ENCODE measurements at regions not wholly inside any gene's neighbourhood (a gene's known extent, or its start where the extent isn't known, plus 50 kb on each side); places are given as distances from the start of the nearest gene placed in this dataset.
"Not testable (repeated sequence)": the region's sequence is repeated elsewhere in the genome, so short reads cannot be mapped to it uniquely, and the experiment has no call there.

- DNase-seq (ENCODE audit: low read depth in 2 of 2), result no peak
These were observed 580.4 kb downstream of the UQCRFS1 start for GRCh38 chr19:28632371-28633080.

- no peak for DNase-seq (ENCODE audit: low read depth in 2 of 2)
These were observed 581.0 kb downstream of the UQCRFS1 start for GRCh38 chr19:28631961-28632360.

- DNase-seq (ENCODE audit: low read depth in 2 of 2), result no peak
These were observed 585.3 kb downstream of the UQCRFS1 start for GRCh38 chr19:28627669-28628068.

GRCh38 chr19:28626407-28626806 lies 586.5 kb downstream of the UQCRFS1 start:
- DNase-seq (ENCODE audit: low read depth in 2 of 2), result not testable (repeated sequence)

GRCh38 chr19:28619816-28620429 lies 593.0 kb downstream of the UQCRFS1 start:
- DNase-seq (ENCODE audit: low read depth in 2 of 2), result no peak

GRCh38 chr19:28618504-28618903 lies 594.4 kb downstream of the UQCRFS1 start:
- no peak for DNase-seq (ENCODE audit: low read depth in 2 of 2)

GRCh38 chr19:28615966-28616365 lies 597.0 kb downstream of the UQCRFS1 start:
- no peak for DNase-seq (ENCODE audit: low read depth in 2 of 2)

GRCh38 chr19:28615546-28615916 lies 597.4 kb downstream of the UQCRFS1 start:
- DNase-seq (ENCODE audit: low read depth in 2 of 2), result no peak

- DNase-seq (ENCODE audit: low read depth in 2 of 2), result no peak
These were observed 598.1 kb downstream of the UQCRFS1 start for GRCh38 chr19:28614634-28615545.

GRCh38 chr19:28612275-28612769 lies 600.6 kb downstream of the UQCRFS1 start:
- DNase-seq (ENCODE audit: low read depth in 2 of 2), result no peak

- DNase-seq (ENCODE audit: low read depth in 2 of 2), result not testable (repeated sequence)
These were observed 601.6 kb downstream of the UQCRFS1 start for GRCh38 chr19:28611227-28611914.

GRCh38 chr19:28610731-28611130 lies 602.2 kb downstream of the UQCRFS1 start:
- no peak for DNase-seq (ENCODE audit: low read depth in 2 of 2)

- no peak for DNase-seq (ENCODE audit: low read depth in 2 of 2)
These were observed 603.0 kb downstream of the UQCRFS1 start for GRCh38 chr19:28609944-28610343.

GRCh38 chr19:28609091-28609755 lies 603.7 kb downstream of the UQCRFS1 start:
- DNase-seq (ENCODE audit: low read depth in 2 of 2), result no peak

GRCh38 chr19:28608292-28608691 lies 604.7 kb downstream of the UQCRFS1 start:
- no peak for DNase-seq (ENCODE audit: low read depth in 2 of 2)

GRCh38 chr19:28607066-28607583 lies 605.8 kb downstream of the UQCRFS1 start:
- DNase-seq (ENCODE audit: low read depth in 2 of 2), result no peak

- DNase-seq (ENCODE audit: low read depth in 2 of 2), result no peak
These were observed 606.5 kb downstream of the UQCRFS1 start for GRCh38 chr19:28606269-28607032.

- DNase-seq (ENCODE audit: low read depth in 2 of 2), result no peak
These were observed 607.3 kb downstream of the UQCRFS1 start for GRCh38 chr19:28605501-28606268.

GRCh38 chr19:28603453-28603852 lies 609.5 kb downstream of the UQCRFS1 start:
- no peak for DNase-seq (ENCODE audit: low read depth in 2 of 2)
